ENCODE measurements at regions not wholly inside any gene's neighbourhood (a gene's known extent, or its start where the extent isn't known, plus 50 kb on each side); places are given as distances from the start of the nearest gene placed in this dataset.

GRCh38 chrX:39591099-39591498 is 506.7 kb downstream of the BCOR start:
- no peak overlapping the region for H4K91ac ChIP-seq (ENCODE audit: insufficient read depth, low read depth, low read length)
- H3K4me2 ChIP-seq (ENCODE audit: low read depth, low read length) = no peak overlapping the region
- H2BK15ac ChIP-seq (ENCODE audit: low read depth, low read length) = no peak overlapping the region
- no peak overlapping the region for H2AFZ ChIP-seq (replicated peaks; ENCODE audit: low read length, poor library complexity)
- TF ChIP-seq RCOR1 (IDR thresholded peaks at IDR 0.05; ENCODE audit: insufficient replicate concordance, low read length) = no peak
- TF ChIP-seq POLR2A (IDR thresholded peaks at IDR 0.05; ENCODE audit: low read depth, low read length) = no peak
- no peak for TF ChIP-seq CHD1 (IDR thresholded peaks at IDR 0.05; ENCODE audit: low read depth, low read length)
- TF ChIP-seq RAD21 (IDR thresholded peaks at IDR 0.05; ENCODE audit: low read length) = no peak
- TF ChIP-seq SMC3 (IDR thresholded peaks at IDR 0.05; ENCODE audit: low read depth, low read length) = no peak
- no peak for TF ChIP-seq NFE2L2 (IDR thresholded peaks at IDR 0.05; ENCODE audit: low read depth, low read length)
- TF ChIP-seq MAZ (IDR thresholded peaks at IDR 0.05; ENCODE audit: borderline replicate concordance, low read depth, low read length) = no peak
- no peak for TF ChIP-seq USF2 (IDR thresholded peaks at IDR 0.05; ENCODE audit: low read depth, low read length)
- TF ChIP-seq RFX5 (IDR thresholded peaks at IDR 0.05; ENCODE audit: low read depth, low read length) = no peak
- no peak for TF ChIP-seq BHLHE40 (IDR thresholded peaks at IDR 0.05; ENCODE audit: low read depth, low read length)
- TF ChIP-seq ELK1 (IDR thresholded peaks at IDR 0.05; ENCODE audit: borderline replicate concordance, low read depth, low read length) = no peak
- TF ChIP-seq CEBPB (IDR thresholded peaks at IDR 0.05; ENCODE audit: low read depth, low read length) = no peak
- no peak for TF ChIP-seq MAFK (IDR thresholded peaks at IDR 0.05; ENCODE audit: low read depth, low read length)
- TF ChIP-seq CTCF (conservative IDR thresholded peaks at IDR 0.05; ENCODE audit: low read depth, low read length) = no peak
- TF ChIP-seq FOS (IDR thresholded peaks at IDR 0.05; ENCODE audit: low read depth, low read length) = no peak
- TF ChIP-seq MXI1 (IDR thresholded peaks at IDR 0.05; ENCODE audit: borderline replicate concordance, low read depth, low read length) = no peak
- no peaks in the 10 kb centered on the region for H3K36me3 ChIP-seq (ENCODE audit: control insufficient read depth, insufficient read depth, low read length)
- no peak overlapping the region for H3K56ac ChIP-seq (ENCODE audit: extremely low read depth, insufficient read depth, low read length)
- H3K9me3 ChIP-seq (ENCODE audit: control insufficient read depth, insufficient read depth, low read length) = no peaks in the 10 kb centered on the region
- H4K20me1 ChIP-seq (ENCODE audit: insufficient read depth, low read length) = no peaks in the 10 kb centered on the region
- no peaks in the 10 kb centered on the region for H3K9me1 ChIP-seq (ENCODE audit: insufficient read depth, low read length)
- H3K4ac ChIP-seq (ENCODE audit: low read depth, low read length) = no peak overlapping the region
- no peak overlapping the region for H2AK5ac ChIP-seq (ENCODE audit: low read depth, low read length)
- intact Hi-C loops (cut with micrococcal nuclease) = no loop called here
- H3K4me1 ChIP-seq (ENCODE audit: control insufficient read depth, insufficient read depth, low read length) = no peaks in the 10 kb centered on the region
- DNase-seq (no peak), ATAC-seq (ENCODE audit: low read depth) (no peak)
- H3K23ac ChIP-seq (ENCODE audit: low read depth, low read length) = no peak overlapping the region
- no peak overlapping the region for H3K27ac ChIP-seq (ENCODE audit: insufficient read depth, low read length)
- H3K18ac ChIP-seq (ENCODE audit: low read depth, low read length) = no peak overlapping the region
- ChIA-PET CTCF (interaction anchor here (0.6 kb wide), 2 partner anchors 14 to 16 kb away, joined by 4 read pairs; no protein-coding TSS in a partner anchor), POLR2A (ENCODE audit: unreplicated experiment) (no interaction called here)
- no peak overlapping the region for H4K5ac ChIP-seq (ENCODE audit: low read depth, low read length)
- no peak overlapping the region for H4K8ac ChIP-seq (ENCODE audit: low read depth in 2 of 2, low read length in 2 of 2)
- H2AK9ac ChIP-seq (replicated peaks; ENCODE audit: low read depth, low read length, poor library complexity) = no peak overlapping the region
- BruUV-seq (replicated peaks) = no TSS peak
- H2BK120ac ChIP-seq (ENCODE audit: low read depth, low read length) = no peak overlapping the region
- H3K14ac ChIP-seq (replicated peaks; ENCODE audit: low read depth, low read length) = no peak overlapping the region
- dilution Hi-C loops (cut with HindIII; ENCODE audit: low sequenced_read_pairs, unreplicated experiment) = no loop called here
- no peak overlapping the region for H3K9ac ChIP-seq (ENCODE audit: low read depth, low read length)
- no peaks in the 10 kb centered on the region for H3K79me1 ChIP-seq (ENCODE audit: low read depth in 1 of 2, low read length in 2 of 2)
- peaks cover 17% of the 10 kb centered on the region for H3K27me3 ChIP-seq (ENCODE audit: control insufficient read depth, insufficient read depth, low read length)
- in situ Hi-C loops (cut with MboI; ENCODE audit: low sequenced_read_pairs) = no loop called here
- H3K4me3 ChIP-seq (ENCODE audit: insufficient read depth, low read depth, low read length) = no peak overlapping the region
- no peak overlapping the region for H2BK5ac ChIP-seq (ENCODE audit: low read depth, low read length, poor library complexity, severe bottlenecking)
- no peak overlapping the region for H2BK20ac ChIP-seq (ENCODE audit: low read depth, low read length)
- no CpG with 5 or more reads among the region's 3 CpGs for WGBS, 2 experiments (ENCODE audit: extremely low coverage in 2 of 2, insufficient read length in 1 of 2)

All from IMR-90 (cell line).